ENCODE measurements at regions not wholly inside any gene's neighbourhood (a gene's known extent, or its start where the extent isn't known, plus 50 kb on each side); places are given as distances from the start of the nearest gene placed in this dataset.

GRCh38 chr12:18798535-18799361 lies 60.8 kb downstream of the CAPZA3 start:
- TF ChIP-seq SP4 (IDR thresholded peaks at IDR 0.05; ENCODE audit: low read length) (no peak), RBBP5 (IDR thresholded peaks at IDR 0.05; ENCODE audit: borderline replicate concordance, low read depth, low read length) (no peak), BACH1 (IDR thresholded peaks at IDR 0.05; ENCODE audit: low read length) (no peak), GABPA (IDR thresholded peaks at IDR 0.05; ENCODE audit: borderline replicate concordance, insufficient read depth, low read length) (no peak), MAFK (IDR thresholded peaks at IDR 0.05; ENCODE audit: low read depth, low read length) (no peak), SAP30 (IDR thresholded peaks at IDR 0.05; ENCODE audit: insufficient read depth, insufficient replicate concordance, low read length) (no peak), RFX5 (IDR thresholded peaks at IDR 0.05; ENCODE audit: borderline replicate concordance, low read depth, low read length) (no peak), NANOG (IDR thresholded peaks at IDR 0.05; ENCODE audit: insufficient read depth, low read depth, low read length, poor library complexity, severe bottlenecking) (no peak), CHD2 (IDR thresholded peaks at IDR 0.05; ENCODE audit: low read length) (no peak), POLR2A (IDR thresholded peaks at IDR 0.05; ENCODE audit: control extremely low read depth in 1 of 2, low read depth in 2 of 2, low read length in 2 of 2) (no peak), PHF8 (conservative IDR thresholded peaks at IDR 0.05; ENCODE audit: low read depth, low read length) (no peak), CREB1 (IDR thresholded peaks at IDR 0.05) (no peak), SIX5 (IDR thresholded peaks at IDR 0.05; ENCODE audit: low read depth, low read length) (no peak), CHD1 (IDR thresholded peaks at IDR 0.05; ENCODE audit: low read depth, low read length) (no peak), TEAD4 (IDR thresholded peaks at IDR 0.05; ENCODE audit: low read depth, low read length) (no peak)
- Histone ChIP-seq H3K36me3 (ENCODE audit: control insufficient read depth in 2 of 4, insufficient read depth in 4 of 4, low read length in 3 of 4) (no peaks in the 10 kb centered on the region), H3K27ac (ENCODE audit: low read depth, low read length) (no peak overlapping the region), H3K27me3 (replicated peaks in 1 of 4; ENCODE audit: control insufficient read depth in 3 of 4, extremely low read depth in 1 of 4, insufficient read depth in 3 of 4, low read length in 3 of 4) (no peaks in the 10 kb centered on the region), H2BK15ac (ENCODE audit: low read length) (no peak overlapping the region), H4K91ac (replicated peaks; ENCODE audit: insufficient read length, low read length) (no peak overlapping the region), H2AFZ (ENCODE audit: low read length) (no peak overlapping the region), H3K23me2 (ENCODE audit: low read depth, low read length) (no peaks in the 10 kb centered on the region), H4K8ac (ENCODE audit: extremely low read depth, insufficient read depth, low read length) (no peak overlapping the region), H3K18ac (ENCODE audit: extremely low read depth, low read length) (no peak overlapping the region), H2BK12ac (ENCODE audit: low read depth, low read length) (no peak overlapping the region), H3K4ac (replicated peaks; ENCODE audit: insufficient read length, low read depth, low read length) (no peak overlapping the region), H3K79me2 (ENCODE audit: control insufficient read depth in 1 of 2, insufficient read depth in 2 of 2, low read length in 2 of 2) (no peaks in the 10 kb centered on the region), H2BK120ac (replicated peaks; ENCODE audit: low read depth, low read length) (no peak overlapping the region), H2BK20ac (ENCODE audit: low read length) (no peak overlapping the region), H3K9me3 (ENCODE audit: insufficient read depth in 2 of 2, low read depth in 1 of 2, low read length in 1 of 2) (no peaks in the 10 kb centered on the region), H3K14ac (ENCODE audit: insufficient read length) (no peak overlapping the region), H4K20me1 (replicated peaks in 1 of 2; ENCODE audit: control insufficient read depth in 1 of 2, insufficient read depth in 2 of 2, low read length in 2 of 2) (no peaks in the 10 kb centered on the region), H3K4me3 (ENCODE audit: extremely low read depth in 1 of 4, insufficient read depth in 2 of 4, low read depth in 3 of 4, low read length in 4 of 4) (no peak overlapping the region), H3K4me1 (replicated peaks in 1 of 4; ENCODE audit: control insufficient read depth in 3 of 4, insufficient read depth in 4 of 4, low read length in 3 of 4) (no peaks in the 10 kb centered on the region), H3K79me1 (ENCODE audit: low read depth, low read length) (no peaks in the 10 kb centered on the region), H3K9ac (replicated peaks in 1 of 4; ENCODE audit: extremely low read depth in 1 of 4, low read depth in 3 of 4, low read length in 3 of 4) (no peak overlapping the region), H3K4me2 (ENCODE audit: insufficient read depth in 1 of 2, low read depth in 2 of 2, low read length in 2 of 2) (no peak overlapping the region), H2AK5ac (ENCODE audit: low read depth, low read length) (no peak overlapping the region), H4K5ac (ENCODE audit: insufficient read length, low read depth, low read length) (no peak overlapping the region), H3K56ac (replicated peaks; ENCODE audit: insufficient read length, low read depth, low read length) (no peak overlapping the region), H3K23ac (ENCODE audit: insufficient read length) (no peak overlapping the region), H2BK5ac (ENCODE audit: low read depth, low read length) (no peak overlapping the region)
- 79% methylated on average over 4 of the region's 4 CpGs; no CpG with 5 or more reads in 1 of the 2 experiments for WGBS, 2 experiments (ENCODE audit: extremely low coverage in 1 of 2, insufficient coverage in 1 of 2, insufficient read length in 1 of 2, insufficient replicate concordance in 2 of 2, low coverage in 1 of 2, low lambda C conversion rate in 2 of 2, missing lambda C conversion rate in 1 of 2)
- POLR2A ChIA-PET (ENCODE audit: partially characterized antibody), result no interaction called here
- CTCF ChIA-PET (ENCODE audit: partially characterized antibody), result interaction anchor here (0.6 to 0.9 kb wide), 4 partner anchors 17 to 524 kb away, joined by 3 read pairs; no protein-coding TSS in a partner anchor
- DNase-seq (ENCODE audit: low read depth in 1 of 2, low spot score in 2 of 2), result no peak
- no peak for FAIRE-seq

Measured in H1 (cell line).